ENCODE measurements at regions not wholly inside any gene's neighbourhood (a gene's known extent, or its start where the extent isn't known, plus 50 kb on each side); places are given as distances from the start of the nearest gene placed in this dataset.
A peak's percentile ranks its signal among the peaks of the same experiment; 100 is the strongest.
"Not testable (repeated sequence)": the region's sequence is repeated elsewhere in the genome, so short reads cannot be mapped to it uniquely, and the experiment has no call there.

DNA sequence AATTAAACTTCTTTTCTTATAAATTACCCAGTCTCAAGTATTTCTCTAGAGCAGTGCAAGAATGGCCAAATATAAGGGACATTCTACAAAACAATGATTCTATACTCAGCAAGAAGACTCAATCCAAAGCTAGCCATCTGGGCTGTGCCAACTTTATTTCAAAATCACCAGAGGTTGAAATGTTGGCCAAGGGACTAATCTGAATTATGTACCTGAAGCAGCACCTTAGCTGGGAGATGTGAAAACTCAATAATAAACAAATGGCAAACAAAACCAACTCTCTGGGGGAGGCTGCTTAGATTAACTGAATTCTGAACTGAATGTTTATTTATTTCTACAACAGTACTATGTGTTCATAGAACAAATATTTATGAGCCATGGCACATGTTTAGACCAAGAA is 251.3 kb downstream of the RDH14 start:
- no peak for DNase-seq

GRCh38 chr2:18304849-18305248 is 255.6 kb downstream of the RDH14 start:
- DNase-seq, result no peak

DNA sequence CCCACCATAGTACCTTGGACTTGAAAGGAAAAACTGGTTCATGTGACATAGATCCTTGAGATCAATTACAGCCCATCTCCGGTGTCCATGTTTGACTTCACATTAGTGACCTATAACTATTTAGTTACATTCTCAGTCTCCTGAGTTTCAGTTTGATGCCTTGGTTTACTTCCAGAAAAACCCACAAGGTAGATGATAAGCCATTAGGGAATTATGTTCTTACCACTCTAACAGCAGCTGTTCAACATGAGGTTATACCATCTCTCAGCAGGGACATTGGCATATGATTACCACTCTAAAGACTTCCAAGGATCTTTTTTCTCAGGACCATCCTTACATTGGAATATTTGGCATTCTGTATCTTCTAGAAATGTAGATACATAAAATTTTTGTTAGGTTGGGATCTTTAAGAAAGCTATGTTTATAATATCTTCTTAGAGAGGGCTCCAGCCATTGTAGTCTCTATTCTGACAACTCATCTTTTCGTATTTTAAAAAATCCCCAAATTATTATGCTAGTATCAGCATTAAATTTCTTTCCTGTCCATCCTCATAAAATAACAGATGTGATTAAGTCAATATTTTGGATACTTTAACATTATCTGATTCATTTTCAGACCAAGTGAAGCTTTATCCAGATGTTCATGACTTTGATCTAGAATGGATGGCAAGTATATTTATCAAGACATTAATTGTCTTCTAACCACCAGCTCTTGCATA is 258.9 kb downstream of the RDH14 start:
- DNase-seq, result no peak

DNA sequence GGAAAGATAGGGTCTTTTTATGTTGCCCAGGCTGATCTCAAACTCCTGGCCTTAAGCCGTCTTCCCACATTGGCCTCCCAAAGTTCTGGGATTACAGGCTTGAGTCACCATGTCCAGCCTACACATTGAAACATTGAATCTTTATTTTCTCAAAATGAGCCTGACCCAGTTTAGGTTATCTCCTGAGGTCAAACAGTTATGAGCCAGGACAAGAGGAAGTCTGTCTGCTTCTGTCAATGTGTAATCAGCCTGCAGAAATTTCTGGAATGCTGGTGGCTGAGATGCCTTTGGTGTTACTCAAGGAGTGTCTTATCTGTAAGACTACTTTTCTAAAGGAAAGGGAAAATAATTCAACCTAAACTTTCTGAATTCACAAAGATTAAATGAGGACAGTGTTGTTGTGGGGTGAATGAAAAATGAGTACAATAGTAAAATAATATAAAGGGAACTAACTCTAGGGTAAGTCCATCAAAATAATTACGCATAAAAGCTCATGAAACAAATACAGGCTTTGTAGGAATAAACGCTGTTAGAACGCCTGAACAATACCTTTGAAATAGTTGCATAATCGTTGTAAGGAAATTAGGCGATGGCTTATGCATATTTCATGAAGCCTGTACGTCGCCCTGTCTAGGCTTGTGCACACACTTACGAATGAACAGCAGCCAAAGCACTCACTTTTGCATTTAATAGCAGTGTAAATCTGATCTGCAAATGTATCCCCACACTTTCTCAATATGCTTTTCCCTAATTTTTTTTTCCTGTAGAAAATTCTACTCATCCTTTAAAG is 260.8 kb downstream of the RDH14 start:
- peak; percentile 93 for DNase-seq

- DNase-seq, result peak; percentile 17
Measured at GRCh38 chr2:18297534-18298058, 262.9 kb downstream of the RDH14 start.

DNA sequence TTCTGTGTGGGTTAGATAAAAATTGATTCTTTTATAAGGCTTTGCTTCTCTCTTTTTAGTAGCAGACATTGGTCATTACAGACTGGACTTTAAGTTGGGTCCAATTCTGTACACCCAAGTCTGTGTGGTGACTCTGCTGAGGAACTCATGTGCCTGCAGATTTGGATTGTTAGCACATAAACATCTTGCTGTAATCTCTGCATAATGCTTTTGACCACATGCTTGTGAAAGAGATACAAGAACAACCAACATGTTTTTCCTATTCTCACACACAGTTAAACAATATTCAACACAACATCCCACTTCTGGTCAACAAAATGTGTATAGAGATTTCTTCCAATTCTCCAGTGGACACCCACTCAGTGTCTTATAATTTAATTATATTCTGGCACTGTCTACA is 270.1 kb downstream of the RDH14 start:
- no peak for DNase-seq

DNA sequence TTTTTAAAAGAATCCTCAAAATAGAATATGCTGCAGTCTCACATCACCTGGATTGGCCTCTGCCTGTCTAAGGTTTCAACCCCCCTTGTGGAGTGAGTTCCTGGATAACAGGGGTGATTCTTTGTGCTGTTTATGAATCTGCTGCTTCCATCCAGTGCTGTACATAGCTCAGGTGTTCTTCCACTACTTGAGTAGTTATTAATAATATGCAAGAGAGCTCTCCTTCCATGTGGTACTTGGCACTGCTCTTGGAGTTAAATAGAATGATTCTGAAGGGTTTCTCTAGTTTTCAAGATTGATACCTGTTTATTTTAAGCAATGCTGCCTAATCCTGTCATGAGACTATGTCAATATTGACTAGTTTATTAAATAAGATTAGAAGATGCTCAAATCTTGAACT is 273.6 kb downstream of the RDH14 start:
- no peak for DNase-seq

DNA sequence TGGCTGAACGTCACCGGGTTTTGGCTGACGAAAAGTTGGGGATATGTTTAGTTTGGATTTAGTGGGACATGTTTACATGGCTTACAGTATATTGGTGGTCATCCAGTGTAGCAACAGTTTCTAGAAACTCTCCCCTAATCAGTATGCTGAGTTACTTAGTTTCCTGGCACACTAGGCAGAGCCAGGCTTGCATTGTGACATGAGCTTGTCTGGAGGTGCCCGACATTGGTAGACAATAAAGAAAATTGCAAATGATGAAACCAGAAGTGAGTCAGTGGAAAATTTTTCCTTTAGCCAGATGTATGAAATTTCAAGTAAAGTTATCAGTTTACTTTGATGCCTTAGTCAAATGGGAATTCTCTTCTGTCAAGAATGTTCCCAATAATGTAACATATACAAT is 276.1 kb downstream of the RDH14 start:
- DNase-seq, result peak; percentile 44

- no peak for DNase-seq
Measured at GRCh38 chr2:18282026-18282425, 278.4 kb downstream of the RDH14 start.

- DNase-seq, result no peak
Measured at GRCh38 chr2:18276583-18277075, 283.8 kb downstream of the RDH14 start.

DNA sequence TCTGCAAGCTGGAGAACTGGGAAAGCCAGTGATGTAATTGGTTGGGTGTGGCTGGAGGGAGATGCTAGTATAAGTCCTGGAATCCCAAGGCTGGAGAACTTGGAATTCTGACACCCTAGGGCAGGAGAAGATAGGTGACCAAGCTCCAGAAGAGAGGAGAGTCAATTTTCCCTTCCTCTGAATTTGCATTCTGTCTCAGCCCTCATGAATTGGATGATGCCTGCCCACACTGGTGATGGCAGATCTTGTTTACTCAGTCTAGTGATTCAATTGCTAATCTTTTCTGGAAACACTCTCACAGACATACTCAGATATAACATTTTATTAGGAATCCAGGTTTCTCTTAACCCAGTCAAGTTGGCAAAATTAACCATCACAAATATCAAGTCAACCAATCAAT is 287.2 kb downstream of the RDH14 start:
- DNase-seq, result no peak

GRCh38 chr2:18272148-18272494 is 288.3 kb downstream of the RDH14 start:
- no peak for DNase-seq

DNA sequence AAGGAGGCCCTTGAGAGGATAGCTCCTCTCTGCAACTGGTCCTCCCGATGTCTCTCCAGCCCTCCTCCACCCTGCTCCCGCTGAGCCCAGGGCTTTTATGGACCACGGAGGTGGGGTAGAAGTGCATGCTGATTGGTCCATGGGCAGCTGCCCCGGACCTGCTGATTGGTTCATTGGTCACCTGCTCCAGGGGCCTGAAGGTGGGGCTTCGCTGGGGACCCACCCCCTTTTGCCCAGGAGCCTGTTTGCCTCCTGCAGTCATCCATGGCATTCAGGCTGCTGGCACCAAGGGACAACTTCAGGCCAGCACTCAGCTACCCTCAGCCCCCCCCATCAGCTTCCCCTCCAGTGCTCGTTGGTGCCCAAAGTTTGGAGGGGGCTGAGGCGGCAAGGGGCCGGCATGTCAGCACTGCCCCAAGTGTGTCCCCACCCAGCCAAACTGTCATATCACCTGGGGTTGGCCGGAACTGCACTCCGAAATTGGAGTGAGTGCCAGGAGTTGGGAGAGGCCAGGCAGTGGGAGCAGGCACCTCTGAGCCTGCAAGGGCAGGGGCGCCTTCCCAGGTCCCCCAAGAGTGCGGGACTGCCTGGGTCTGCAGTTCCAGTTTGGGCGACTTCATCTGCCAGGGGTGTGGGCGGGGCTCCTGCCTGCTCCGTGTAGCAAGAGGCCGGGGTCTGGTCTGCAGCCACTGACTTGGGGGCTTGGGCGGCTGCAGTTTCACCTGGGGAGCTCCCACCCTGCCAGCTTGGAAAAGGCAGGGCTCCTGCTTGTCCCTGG is 288.9 kb downstream of the RDH14 start:
- DNase-seq, result no peak

DNA sequence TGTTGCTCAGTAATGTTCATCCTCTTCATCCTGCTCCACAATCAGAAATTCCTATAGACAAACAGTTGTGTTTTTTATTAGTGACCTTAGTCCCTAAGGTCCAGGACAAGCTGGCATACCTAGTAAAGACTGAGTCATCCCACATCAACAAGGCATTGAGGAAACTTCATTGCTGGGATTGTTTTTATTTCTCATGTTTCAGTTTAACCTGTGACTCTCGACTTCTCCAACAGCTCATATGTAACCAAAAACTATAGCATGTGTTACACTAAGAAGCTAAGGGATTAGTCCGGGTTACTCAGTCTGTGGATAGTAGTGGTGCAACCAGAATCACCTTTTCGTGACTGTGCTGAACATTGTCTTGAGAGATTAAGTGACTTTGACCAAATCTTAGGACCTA is 292.1 kb downstream of the RDH14 start:
- DNase-seq, result peak; percentile 28

- DNase-seq, result no peak
Measured at GRCh38 chr2:18267501-18267900, 293.0 kb downstream of the RDH14 start.

DNA sequence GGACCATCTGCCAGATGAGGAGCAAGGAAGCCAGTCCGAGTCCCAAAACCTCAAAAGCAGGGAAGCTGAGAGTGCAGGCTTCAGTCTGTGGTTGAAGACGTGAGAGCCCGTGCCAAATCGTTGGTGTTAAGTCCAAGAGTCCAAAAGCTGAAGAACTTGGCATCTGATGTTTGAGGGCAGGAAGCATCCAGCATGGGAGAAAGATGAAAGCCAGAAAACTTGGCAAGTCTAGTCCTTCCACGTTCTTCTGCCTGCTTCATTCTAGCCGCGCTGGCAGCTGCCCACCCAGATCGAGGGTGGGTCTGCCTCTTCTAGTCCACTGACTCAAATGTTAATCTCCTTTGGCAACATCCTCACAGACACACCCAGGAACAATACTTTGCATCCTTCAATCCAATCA is 293.8 kb downstream of the RDH14 start:
- DNase-seq, result not testable (repeated sequence)

DNA sequence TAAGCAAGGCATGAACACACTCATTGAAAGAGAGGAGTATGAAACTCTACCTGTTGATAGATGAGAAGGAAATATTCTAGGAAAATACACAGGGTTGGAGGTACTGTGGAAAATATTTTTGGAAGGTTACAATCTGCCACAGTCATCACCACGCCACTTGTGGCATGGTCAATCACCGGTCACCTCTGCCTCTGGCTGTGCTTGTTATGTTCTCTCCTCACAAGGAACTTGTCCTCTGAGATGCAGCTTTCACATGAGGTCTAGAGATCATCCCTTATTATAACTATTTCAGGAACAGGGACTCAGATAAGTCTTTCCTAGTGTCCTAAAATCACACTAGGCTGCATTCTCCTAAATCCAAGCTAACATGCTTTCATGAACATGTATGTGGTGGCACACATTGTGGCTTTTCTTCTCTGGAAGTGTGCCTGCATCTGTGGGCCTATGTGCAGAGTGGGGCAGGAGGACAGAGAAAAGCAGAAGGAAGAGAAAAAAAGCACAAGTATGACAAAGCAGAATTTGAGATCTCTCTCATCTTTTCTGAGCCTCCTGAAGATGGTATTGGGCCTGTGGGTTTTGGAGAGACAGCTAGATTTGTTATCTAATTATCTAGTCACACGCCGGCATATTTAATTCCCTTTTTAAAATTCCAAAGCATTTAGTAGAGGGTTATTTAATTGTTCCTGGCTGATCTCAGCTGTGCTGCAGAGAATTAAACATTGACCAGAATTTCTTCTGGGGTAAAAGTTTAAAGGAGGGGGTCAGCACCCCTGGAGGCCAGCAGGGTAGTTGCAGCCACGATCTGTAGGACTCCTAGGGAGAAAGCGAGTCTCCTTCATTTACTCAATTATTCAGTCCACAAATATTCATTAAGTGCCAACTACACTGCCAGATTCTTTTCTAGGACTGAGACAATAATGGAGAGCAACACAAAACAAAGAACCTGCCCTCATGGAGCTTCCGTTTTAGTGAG is 294.6 kb downstream of the RDH14 start:
- no peak for DNase-seq

GRCh38 chr2:18262601-18263000 is 297.9 kb downstream of the RDH14 start:
- DNase-seq, result no peak

GRCh38 chr2:18253686-18254197 is 306.7 kb downstream of the RDH14 start:
- no peak for DNase-seq

DNA sequence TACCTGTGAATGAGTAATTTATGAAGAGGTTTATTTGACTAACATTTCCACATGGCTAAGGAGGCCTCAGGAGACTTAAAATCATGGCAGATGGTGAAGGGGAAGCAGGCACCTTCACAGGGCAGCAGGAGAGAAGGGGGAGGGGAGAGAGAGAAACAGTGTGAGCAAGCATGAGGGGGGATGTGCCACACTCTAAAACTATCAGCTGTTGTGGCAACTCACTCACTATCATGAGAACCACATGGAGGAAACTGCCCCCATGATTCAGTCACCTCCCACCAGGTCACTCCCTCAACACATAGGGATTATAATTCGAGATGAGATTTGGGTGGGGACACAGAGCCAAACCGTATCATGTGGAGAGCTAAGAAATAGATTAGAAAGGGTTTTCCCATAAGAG is 309.0 kb downstream of the RDH14 start:
- DNase-seq, result no peak

- DNase-seq, result peak; percentile 41
Measured at GRCh38 chr2:18247282-18248110, 313.0 kb downstream of the RDH14 start.
